NCI-H774 (cell line): ENCODE measurements at regions not wholly inside any gene's neighbourhood (a gene's known extent, or its start where the extent isn't known, plus 50 kb on each side); places are given as distances from the start of the nearest gene placed in this dataset.
A peak's percentile ranks its signal among the peaks of the same experiment; 100 is the strongest.

Experiments used
- DNase-seq: peaks from one replicate; lab custom pipeline; 2025; lab: John Stamatoyannopoulos, UW

DNA sequence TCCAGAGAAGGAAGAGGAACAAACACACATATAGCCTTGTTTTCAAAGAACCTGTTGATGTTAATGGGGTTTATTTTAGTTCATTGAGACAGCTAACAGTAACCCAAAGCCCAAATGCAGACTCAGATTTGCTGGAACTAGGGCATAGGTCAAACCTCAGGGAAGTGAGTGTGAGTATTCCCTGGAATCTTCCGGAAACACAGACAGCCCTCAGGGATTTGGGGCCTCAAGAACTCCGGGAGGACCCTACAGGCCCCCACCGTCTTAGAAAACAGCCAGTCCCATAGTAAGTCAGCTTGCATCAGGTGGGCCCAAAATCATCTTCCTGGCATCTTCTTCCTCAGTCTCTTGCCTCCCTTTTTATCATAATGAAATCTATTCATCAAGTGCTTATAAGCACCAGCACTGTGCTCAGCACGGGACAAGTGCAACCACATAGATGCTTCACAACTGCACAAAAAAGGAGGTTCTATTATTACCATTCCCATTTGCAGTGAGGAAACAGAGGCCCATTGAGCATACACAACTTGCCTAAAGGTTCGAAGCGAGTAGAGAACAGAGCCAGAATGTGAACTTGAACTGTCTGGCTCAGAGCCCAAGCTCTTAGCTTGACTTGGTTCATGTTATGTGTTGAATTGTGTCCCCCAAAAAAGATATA, 50.2 kb upstream of the BCL11A start:
- DNase-seq: no peak

GRCh38 chr2:60604486-60605064, 51.1 kb upstream of the BCL11A start:
- no peak for DNase-seq

- DNase-seq: no peak
Measured at GRCh38 chr2:60605866-60606265, 52.4 kb upstream of the BCL11A start.

- no peak for DNase-seq
Measured at GRCh38 chr2:60608679-60609078, 55.2 kb upstream of the BCL11A start.

GRCh38 chr2:60612033-60612432, 58.6 kb upstream of the BCL11A start:
- no peak for DNase-seq

DNA sequence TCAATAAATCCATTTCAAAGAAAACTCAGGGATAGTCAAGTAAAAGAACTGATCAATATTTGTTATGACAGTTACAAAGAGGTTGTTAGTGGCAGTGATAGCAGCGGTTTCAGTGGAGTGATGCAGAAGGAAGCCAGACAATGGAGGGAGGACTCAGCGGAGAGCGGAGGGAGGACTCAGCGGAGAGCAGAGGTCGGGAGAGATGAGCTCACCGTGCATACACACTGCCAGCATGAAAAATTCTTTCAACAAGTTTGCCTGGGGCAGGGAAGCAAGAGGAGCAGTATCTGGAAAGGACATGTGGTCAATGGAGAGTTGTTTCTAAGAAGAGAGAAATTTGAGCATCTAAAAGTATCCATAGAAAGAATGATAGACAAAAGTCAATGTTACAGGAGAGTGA, 60.9 kb upstream of the BCL11A start:
- no peak for DNase-seq

DNA sequence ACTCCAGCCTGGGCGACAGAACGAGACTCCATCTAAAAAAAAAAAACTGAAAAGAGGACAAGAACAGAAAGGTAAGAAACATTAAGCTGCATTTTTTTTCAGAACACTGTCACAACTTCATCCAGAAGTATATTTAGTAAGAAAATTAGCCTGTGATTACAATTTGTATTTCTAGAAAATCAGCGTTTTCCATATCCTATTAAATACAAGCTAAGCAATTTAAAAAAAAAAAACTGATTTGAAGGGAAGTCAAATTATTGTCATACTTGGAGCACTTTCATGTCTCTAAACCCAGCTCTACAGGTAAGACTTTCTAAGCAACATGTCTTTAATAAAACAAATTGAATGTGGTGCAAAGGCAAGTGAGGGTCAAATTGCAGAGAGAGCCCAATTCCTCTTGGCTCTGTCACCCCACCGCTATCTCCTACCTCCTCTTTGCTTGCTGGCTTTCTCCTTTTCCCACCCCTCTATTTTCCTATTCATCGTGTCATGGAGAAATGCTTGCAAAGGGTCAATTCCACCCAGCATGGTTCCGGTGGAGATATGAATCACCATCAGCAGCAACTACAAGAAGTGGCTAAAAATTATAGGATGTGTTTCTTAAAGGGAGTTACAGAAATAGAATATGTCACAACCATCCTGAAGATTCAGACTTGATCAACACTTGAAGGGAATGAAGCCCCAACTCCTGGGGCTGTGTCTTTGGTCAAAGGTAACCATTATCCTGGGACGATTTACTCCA, 68.4 kb upstream of the BCL11A start:
- no peak for DNase-seq

- DNase-seq: no peak
Measured at GRCh38 chr2:60623040-60623439, 69.6 kb upstream of the BCL11A start.

- DNase-seq: no peak
Measured at GRCh38 chr2:60627412-60627811, 74.0 kb upstream of the BCL11A start.

DNA sequence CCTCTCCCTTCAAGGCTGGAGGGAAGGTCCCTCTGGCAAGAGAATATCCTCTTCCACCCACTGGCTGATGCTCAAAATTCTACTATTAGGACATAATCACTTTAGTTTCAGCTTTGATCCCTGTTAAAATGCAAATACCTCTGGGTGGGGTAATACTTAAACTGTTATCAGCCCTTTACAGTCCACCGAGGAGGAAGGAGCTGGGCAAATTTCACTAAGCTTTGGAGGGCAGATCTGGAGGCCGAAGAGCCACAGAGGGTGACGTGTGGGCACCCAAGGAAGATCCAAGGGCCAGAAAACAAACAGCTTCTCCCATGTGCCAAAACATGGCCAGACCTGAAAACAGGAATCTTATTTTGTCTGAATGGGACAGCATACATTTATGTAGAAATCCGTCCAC, 74.6 kb upstream of the BCL11A start:
- DNase-seq: no peak

- DNase-seq: no peak
Measured at GRCh38 chr2:60628615-60629304, 75.3 kb upstream of the BCL11A start.

DNA sequence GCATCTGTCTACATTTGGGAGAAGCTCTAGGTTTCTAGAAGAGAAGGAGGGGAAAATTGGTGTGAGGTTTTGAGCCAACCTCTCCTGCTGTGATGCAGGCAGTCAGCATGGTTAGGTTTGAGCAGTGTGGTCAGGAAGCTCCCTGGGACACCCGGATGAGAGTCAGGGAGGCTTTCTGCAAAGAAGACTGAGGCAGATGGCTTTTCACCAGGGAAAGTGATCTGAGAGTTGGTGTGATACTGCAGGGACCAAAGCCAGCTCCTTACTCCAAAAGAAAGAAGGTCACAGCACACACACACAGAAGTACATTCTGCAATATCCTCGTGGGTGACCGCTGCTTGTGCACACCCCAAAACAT, 75.8 kb upstream of the BCL11A start:
- DNase-seq: no peak

GRCh38 chr2:60629801-60630385, 76.4 kb upstream of the BCL11A start:
- DNase-seq: no peak

- peak; percentile 77 for DNase-seq
Measured at GRCh38 chr2:60633615-60634014, 80.2 kb upstream of the BCL11A start.

GRCh38 chr2:60634438-60634837, 81.0 kb upstream of the BCL11A start:
- DNase-seq: no peak

- no peak for DNase-seq
Measured at GRCh38 chr2:60641811-60642788, 88.6 kb upstream of the BCL11A start.

DNA sequence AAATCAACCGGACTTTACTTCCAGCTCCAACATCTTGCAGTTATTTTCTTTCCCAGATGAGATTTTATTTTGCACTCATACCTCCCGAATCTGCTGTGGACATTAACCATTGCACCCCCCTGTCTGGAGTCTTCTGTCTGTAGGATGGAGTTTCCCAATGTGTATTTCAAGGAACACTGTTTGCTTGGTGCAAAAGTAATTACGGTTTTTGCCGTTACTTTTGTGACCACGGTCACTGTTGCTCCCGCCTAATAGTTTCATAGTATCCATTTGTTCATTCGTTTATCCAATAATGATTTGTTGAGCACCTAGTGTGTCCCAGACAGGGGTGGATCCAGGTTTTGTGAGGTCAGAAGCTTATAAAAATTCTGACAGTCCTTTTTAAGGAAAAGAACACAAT, 90.3 kb upstream of the BCL11A start:
- DNase-seq: no peak

DNA sequence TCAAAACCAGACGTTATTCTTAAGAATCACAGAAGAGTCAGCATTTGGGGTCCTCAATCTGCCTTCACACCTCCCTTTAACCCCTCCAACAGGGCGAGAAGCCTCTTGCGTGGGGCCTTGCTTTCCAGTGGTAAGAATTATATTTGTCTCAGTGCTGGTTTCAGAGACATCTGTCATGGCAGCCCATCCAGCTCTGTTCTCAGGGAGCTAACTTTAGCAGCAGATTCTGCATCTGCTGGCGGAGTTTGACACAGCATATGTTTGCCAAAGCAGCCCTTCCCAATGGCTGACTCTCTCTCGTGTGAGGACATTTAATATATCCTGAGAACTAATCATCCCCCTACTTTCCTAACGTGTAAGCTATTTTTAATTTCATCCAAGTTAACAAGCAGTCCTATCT, 91.5 kb upstream of the BCL11A start:
- no peak for DNase-seq

DNA sequence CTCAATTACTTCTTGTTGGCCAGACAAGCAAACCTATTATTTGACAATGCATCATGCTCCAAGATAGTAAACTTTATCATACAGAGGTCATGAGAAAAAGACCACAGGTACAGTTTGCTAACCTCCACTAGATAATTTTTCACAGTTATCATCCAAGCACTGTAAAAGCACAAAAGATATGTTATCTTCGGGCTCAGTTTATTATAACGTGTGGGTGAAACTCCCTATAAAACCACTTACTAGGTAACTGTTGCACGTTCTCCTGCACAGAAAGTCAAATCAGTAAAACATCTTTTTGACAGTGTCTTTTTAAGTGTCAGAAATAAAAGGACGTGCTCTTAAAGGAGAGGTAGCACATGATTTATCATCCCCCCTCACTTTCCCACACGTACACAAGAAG, 94.7 kb upstream of the BCL11A start:
- no peak for DNase-seq

DNA sequence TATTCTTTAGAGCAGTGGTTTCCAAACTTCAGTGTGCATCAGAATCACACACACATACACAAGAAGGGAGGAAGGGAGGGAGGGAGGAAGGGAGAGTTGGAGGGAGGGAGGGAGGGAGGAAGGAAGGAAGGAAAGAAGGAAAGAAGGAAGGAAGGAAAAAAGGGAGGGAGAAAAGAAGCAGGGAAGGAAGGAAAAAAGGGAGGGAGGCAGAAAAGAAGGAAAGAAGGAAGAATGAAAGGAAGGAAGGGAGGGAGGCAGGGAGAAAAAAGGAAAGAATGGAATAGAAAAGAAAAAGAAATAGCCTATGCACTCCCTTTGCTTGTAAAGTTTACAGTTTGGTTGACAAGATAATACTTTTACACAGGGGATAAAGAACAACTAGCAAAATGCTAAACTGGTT, 96.3 kb upstream of the BCL11A start:
- no peak for DNase-seq

DNA sequence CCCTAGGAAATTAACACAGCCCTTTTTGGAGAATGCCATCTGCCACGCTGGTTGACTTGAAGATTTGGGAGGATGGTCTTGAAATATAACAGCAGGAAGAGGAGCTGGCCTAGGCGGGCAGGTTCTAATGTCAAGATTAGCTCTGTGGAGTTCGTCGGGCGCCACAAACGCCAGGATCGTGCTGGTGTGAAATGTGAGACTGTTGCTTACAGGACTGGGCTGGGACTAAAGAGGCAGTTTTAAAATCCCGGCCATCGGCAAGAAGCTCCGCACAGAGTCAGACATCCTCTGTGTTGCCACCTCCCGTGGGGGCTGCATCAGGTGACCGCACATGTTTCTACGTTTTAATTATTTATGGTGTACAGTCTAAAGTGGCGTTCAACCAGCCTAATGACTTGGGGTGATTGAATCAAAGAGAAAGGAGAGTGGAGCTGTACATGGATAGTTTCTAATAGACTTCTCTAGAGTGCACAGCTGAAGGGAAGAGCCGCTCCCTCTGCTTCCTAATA, 99.4 kb upstream of the BCL11A start:
- DNase-seq: no peak
